Osteoblast (primary cell): ENCODE measurements at regions not wholly inside any gene's neighbourhood (a gene's known extent, or its start where the extent isn't known, plus 50 kb on each side); places are given as distances from the start of the nearest gene placed in this dataset.

Source experiments
- DNase-seq: peaks from one replicate; pipeline ENCODE4 v3.0.0; 2011; ENCODE audit warnings: low spot score, mixed read lengths; ENCODE audit not compliant: insufficient read length; ENCODE audit errors: missing footprints
- H2AFZ ChIP-seq: 2 replicates; pipeline ENCODE4 v1.6.0; 2011; ENCODE audit warnings: mild to moderate bottlenecking, low read length
- H3K27ac ChIP-seq: 2 replicates; pipeline ENCODE4 v1.5.1; 2011; ENCODE audit warnings: mild to moderate bottlenecking, low read depth, low read length, moderate library complexity
- H3K27me3 ChIP-seq: 2 replicates; pipeline ENCODE4 v1.6.0; 2012; ENCODE audit warnings: mild to moderate bottlenecking, control low read depth, inconsistent platforms, low read length, moderate library complexity; ENCODE audit not compliant: insufficient read depth
- H3K36me3 ChIP-seq: 2 replicates; pipeline ENCODE4 v1.5.1; 2011; ENCODE audit warnings: mild to moderate bottlenecking, low read length, control low read depth, moderate library complexity; ENCODE audit not compliant: insufficient read depth
- H3K4me1 ChIP-seq: 2 replicates; pipeline ENCODE4 v1.5.1; 2011; ENCODE audit warnings: mild to moderate bottlenecking, low read length, control low read depth, moderate library complexity; ENCODE audit not compliant: insufficient read depth
- H3K4me2 ChIP-seq: 2 replicates; pipeline ENCODE4 v1.6.0; 2011; ENCODE audit warnings: mild to moderate bottlenecking, low read length; ENCODE audit not compliant: insufficient read depth
- H3K4me3 ChIP-seq: fragments of 200-600 bp; sonication (generic); 3 replicates; pipeline ENCODE4 v1.5.1; 2012; ENCODE audit warnings: mild to moderate bottlenecking, low read length, inconsistent platforms; ENCODE audit not compliant: insufficient read depth
- H3K79me2 ChIP-seq: 2 replicates; pipeline ENCODE4 v1.6.0; 2012; ENCODE audit warnings: mild to moderate bottlenecking, low read length, control low read depth, inconsistent platforms; ENCODE audit not compliant: insufficient read depth
- H3K9me3 ChIP-seq: 2 replicates; pipeline ENCODE4 v1.5.1; 2011; ENCODE audit warnings: low read depth, low read length, control low read depth
- H4K20me1 ChIP-seq: 2 replicates; pipeline ENCODE4 v1.6.0; 2012; ENCODE audit warnings: mild to moderate bottlenecking, low read length, control low read depth; ENCODE audit not compliant: insufficient read depth
- CTCF ChIP-seq: IDR thresholded peaks from 2 replicates; pipeline ENCODE4 v1.5.1; 2011; ENCODE audit warnings: mild to moderate bottlenecking, low read depth, low read length, moderate library complexity; ENCODE audit errors: extremely low read depth

- H2AFZ ChIP-seq, result no peak overlapping the region
- no peaks in the 10 kb centered on the region for H3K27me3 ChIP-seq
- no peaks in the 10 kb centered on the region for H3K9me3 ChIP-seq
- H4K20me1 ChIP-seq, result no peaks in the 10 kb centered on the region
- no peaks in the 10 kb centered on the region for H3K79me2 ChIP-seq
- H3K4me1 ChIP-seq, result no peaks in the 10 kb centered on the region
- H3K36me3 ChIP-seq, result no peaks in the 10 kb centered on the region
- no peak for TF ChIP-seq CTCF
- no peak overlapping the region for H3K27ac ChIP-seq
- DNase-seq, result no peak
- no peak overlapping the region for H3K4me2 ChIP-seq
- no peak overlapping the region for H3K4me3 ChIP-seq
Observed at GRCh38 chr5:25716680-25717079, 1071.9 kb upstream of the CDH10 start.

DNA sequence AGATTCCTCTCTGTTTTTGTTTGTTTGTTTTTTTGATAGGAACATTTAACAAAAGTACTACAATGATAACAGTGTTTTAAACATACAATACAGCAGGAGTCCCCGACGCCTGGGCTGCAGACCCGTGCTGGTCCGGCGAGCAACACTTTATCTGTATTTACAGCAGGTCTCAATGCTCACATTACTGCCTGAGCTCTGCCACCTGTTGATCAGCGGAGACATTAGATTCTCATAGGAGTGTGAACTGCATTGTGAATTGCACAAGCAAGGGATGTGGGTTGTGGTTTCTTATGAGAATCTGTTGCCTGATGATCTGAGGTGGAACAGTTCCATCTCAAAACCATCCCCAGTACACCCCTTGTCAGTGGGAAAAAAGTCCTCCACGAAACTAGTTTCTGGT, 1068.5 kb upstream of the CDH10 start:
- no peaks in the 10 kb centered on the region for H3K4me1 ChIP-seq
- no peak for TF ChIP-seq CTCF
- no peak overlapping the region for H3K4me3 ChIP-seq
- no peaks in the 10 kb centered on the region for H3K9me3 ChIP-seq
- H3K36me3 ChIP-seq, result no peaks in the 10 kb centered on the region
- no peaks in the 10 kb centered on the region for H4K20me1 ChIP-seq
- no peaks in the 10 kb centered on the region for H3K27me3 ChIP-seq
- no peak overlapping the region for H3K4me2 ChIP-seq
- DNase-seq, result no peak
- no peak overlapping the region for H3K27ac ChIP-seq
- no peak overlapping the region for H2AFZ ChIP-seq
- H3K79me2 ChIP-seq, result no peaks in the 10 kb centered on the region

DNA sequence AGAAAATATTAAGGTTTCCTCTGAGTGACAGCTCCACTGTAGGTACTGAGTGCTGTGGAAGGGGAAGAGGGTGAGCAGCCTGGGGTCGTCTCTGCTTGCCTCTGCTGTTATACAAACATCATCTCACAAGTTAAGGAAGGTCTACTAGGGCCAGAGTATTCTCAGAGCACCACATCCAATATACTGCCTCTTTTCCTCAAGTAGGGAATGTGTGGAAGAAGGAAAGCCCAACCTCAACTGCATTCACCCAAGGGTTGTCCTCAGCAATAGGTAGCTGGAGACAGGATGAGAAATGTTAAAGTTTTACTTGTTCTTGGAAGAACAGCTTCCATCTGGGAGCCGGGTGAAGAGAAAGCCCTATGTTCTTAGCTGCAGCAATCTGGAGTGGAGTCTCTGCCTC, 1062.3 kb upstream of the CDH10 start:
- Histone ChIP-seq H3K4me2 (no peak overlapping the region), H2AFZ (no peak overlapping the region), H3K4me3 (no peak overlapping the region), H3K36me3 (no peaks in the 10 kb centered on the region), H3K27me3 (no peaks in the 10 kb centered on the region), H3K79me2 (no peaks in the 10 kb centered on the region), H3K9me3 (peaks cover 2% of the 10 kb centered on the region), H4K20me1 (no peaks in the 10 kb centered on the region), H3K27ac (no peak overlapping the region), H3K4me1 (no peaks in the 10 kb centered on the region)
- TF ChIP-seq CTCF, result no peak
- no peak for DNase-seq

GRCh38 chr5:25701936-25702335, 1057.2 kb upstream of the CDH10 start:
- Histone ChIP-seq H3K79me2 (no peaks in the 10 kb centered on the region), H3K36me3 (no peaks in the 10 kb centered on the region), H3K4me3 (no peak overlapping the region), H3K9me3 (peaks cover 2% of the 10 kb centered on the region), H3K4me1 (no peaks in the 10 kb centered on the region), H3K27ac (no peak overlapping the region), H4K20me1 (no peaks in the 10 kb centered on the region), H3K4me2 (no peak overlapping the region), H2AFZ (no peak overlapping the region), H3K27me3 (no peaks in the 10 kb centered on the region)
- no peak for TF ChIP-seq CTCF
- no peak for DNase-seq
